ENCODE measurements at regions not wholly inside any gene's neighbourhood (a gene's known extent, or its start where the extent isn't known, plus 50 kb on each side); places are given as distances from the start of the nearest gene placed in this dataset.

GRCh38 chr15:36406366-36406765, 173.1 kb upstream of the CDIN1 start (continued):
- TF ChIP-seq ZNF704 (tag by site-specific recombination; IDR thresholded peaks at IDR 0.05) (no peak), ZNF140 (tag by site-specific recombination; IDR thresholded peaks at IDR 0.05) (no peak), ZNF280C (tag by site-specific recombination; IDR thresholded peaks at IDR 0.05) (no peak), ZNF266 (tag by site-specific recombination; IDR thresholded peaks at IDR 0.05; ENCODE audit: low read depth) (no peak), ZNF558 (tag by site-specific recombination; IDR thresholded peaks at IDR 0.05) (no peak), ZNF514 (tag by site-specific recombination; IDR thresholded peaks at IDR 0.05) (no peak), ZBTB7A (tag by site-specific recombination; IDR thresholded peaks at IDR 0.05; ENCODE audit: low read depth) (no peak), ZNF26 (tag by site-specific recombination; IDR thresholded peaks at IDR 0.05) (no peak)

- ChIA-PET CTCF (no interaction called here), POLR2A (no interaction called here)
- no peaks in the 10 kb centered on the region for H3K9me3 ChIP-seq (ENCODE audit: control insufficient read depth, insufficient read depth, low read depth, low read length)
- TF ChIP-seq ZSCAN5A (tag by site-specific recombination; IDR thresholded peaks at IDR 0.05) (no peak), KLF7 (tag by site-specific recombination; IDR thresholded peaks at IDR 0.05; ENCODE audit: borderline replicate concordance) (no peak), ZNF169 (tag by site-specific recombination; IDR thresholded peaks at IDR 0.05) (no peak), ZNF521 (tag by site-specific recombination; IDR thresholded peaks at IDR 0.05) (no peak), ZBTB21 (tag by site-specific recombination; IDR thresholded peaks at IDR 0.05) (no peak), ZNF354C (tag by site-specific recombination; IDR thresholded peaks at IDR 0.05; ENCODE audit: borderline replicate concordance, low read depth) (no peak), ZNF792 (tag by site-specific recombination; IDR thresholded peaks at IDR 0.05) (no peak), ZFHX2 (tag by site-specific recombination; conservative IDR thresholded peaks at IDR 0.05) (no peak), ZNF596 (tag by site-specific recombination; IDR thresholded peaks at IDR 0.05) (no peak), ZNF692 (tag by site-specific recombination; IDR thresholded peaks at IDR 0.05) (no peak), ZNF624 (tag by site-specific recombination; IDR thresholded peaks at IDR 0.05) (no peak), GLIS1 (tag by site-specific recombination; IDR thresholded peaks at IDR 0.05) (no peak), ZNF544 (tag by site-specific recombination; IDR thresholded peaks at IDR 0.05) (no peak), MYNN (tag by site-specific recombination; IDR thresholded peaks at IDR 0.05; ENCODE audit: borderline replicate concordance) (no peak), ZFP41 (tag by site-specific recombination; IDR thresholded peaks at IDR 0.05; ENCODE audit: borderline replicate concordance) (no peak), ZNF488 (tag by site-specific recombination; IDR thresholded peaks at IDR 0.05) (no peak), SP2 (tag by site-specific recombination; IDR thresholded peaks at IDR 0.05) (no peak), SCRT2 (tag by site-specific recombination; IDR thresholded peaks at IDR 0.05) (no peak), TRIM28 (IDR thresholded peaks at IDR 0.05; ENCODE audit: borderline replicate concordance, low read length) (no peak)
- no peak overlapping the region for H3K4me3 ChIP-seq (ENCODE audit: low read depth, low read length)
- H3K27ac ChIP-seq (ENCODE audit: extremely low read depth, low read depth, low read length), result no peak overlapping the region
- peaks cover 10% of the 10 kb centered on the region for H3K4me1 ChIP-seq (ENCODE audit: control insufficient read depth, insufficient read depth, low read length)
- no peaks in the 10 kb centered on the region for H3K36me3 ChIP-seq (ENCODE audit: control insufficient read depth in 2 of 2, insufficient read depth in 1 of 2, low read length in 2 of 2)
These were observed 172.5 kb upstream of the CDIN1 start for GRCh38 chr15:36406911-36407310.

Data from HEK293 (cell line).